ENCODE measurements at regions not wholly inside any gene's neighbourhood (a gene's known extent, or its start where the extent isn't known, plus 50 kb on each side); places are given as distances from the start of the nearest gene placed in this dataset.

DNA sequence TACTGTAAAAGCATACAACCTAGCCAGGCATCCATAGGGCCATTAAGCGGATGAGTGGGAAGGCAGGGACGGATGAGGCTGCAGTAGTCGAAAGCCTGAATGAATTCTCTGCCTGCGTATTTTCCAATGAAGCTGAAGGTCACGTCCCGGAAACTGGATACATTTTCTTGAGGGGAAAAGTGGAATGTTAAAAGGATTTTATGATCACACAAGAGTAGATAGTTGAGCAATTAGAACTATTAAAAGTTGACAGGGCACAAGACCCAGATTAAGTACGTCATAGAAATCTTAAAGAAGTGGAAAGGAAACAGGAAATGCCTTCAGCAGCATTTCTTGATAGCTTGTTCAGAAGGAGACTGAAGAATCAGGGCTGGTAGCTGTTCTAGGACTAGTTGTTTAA lies 98.3 kb upstream of the CXXC4 start (continued):
- TF ChIP-seq EZH2phosphoT487 (IDR thresholded peaks at IDR 0.05; ENCODE audit: unreplicated experiment) (no peak), CREB1 (CRISPR knock-in tag; IDR thresholded peaks at IDR 0.05; ENCODE audit: low read depth) (no peak), NANOG (IDR thresholded peaks at IDR 0.05; ENCODE audit: borderline replicate concordance) (no peak)
- TF ChIP-seq, protein P1, sequence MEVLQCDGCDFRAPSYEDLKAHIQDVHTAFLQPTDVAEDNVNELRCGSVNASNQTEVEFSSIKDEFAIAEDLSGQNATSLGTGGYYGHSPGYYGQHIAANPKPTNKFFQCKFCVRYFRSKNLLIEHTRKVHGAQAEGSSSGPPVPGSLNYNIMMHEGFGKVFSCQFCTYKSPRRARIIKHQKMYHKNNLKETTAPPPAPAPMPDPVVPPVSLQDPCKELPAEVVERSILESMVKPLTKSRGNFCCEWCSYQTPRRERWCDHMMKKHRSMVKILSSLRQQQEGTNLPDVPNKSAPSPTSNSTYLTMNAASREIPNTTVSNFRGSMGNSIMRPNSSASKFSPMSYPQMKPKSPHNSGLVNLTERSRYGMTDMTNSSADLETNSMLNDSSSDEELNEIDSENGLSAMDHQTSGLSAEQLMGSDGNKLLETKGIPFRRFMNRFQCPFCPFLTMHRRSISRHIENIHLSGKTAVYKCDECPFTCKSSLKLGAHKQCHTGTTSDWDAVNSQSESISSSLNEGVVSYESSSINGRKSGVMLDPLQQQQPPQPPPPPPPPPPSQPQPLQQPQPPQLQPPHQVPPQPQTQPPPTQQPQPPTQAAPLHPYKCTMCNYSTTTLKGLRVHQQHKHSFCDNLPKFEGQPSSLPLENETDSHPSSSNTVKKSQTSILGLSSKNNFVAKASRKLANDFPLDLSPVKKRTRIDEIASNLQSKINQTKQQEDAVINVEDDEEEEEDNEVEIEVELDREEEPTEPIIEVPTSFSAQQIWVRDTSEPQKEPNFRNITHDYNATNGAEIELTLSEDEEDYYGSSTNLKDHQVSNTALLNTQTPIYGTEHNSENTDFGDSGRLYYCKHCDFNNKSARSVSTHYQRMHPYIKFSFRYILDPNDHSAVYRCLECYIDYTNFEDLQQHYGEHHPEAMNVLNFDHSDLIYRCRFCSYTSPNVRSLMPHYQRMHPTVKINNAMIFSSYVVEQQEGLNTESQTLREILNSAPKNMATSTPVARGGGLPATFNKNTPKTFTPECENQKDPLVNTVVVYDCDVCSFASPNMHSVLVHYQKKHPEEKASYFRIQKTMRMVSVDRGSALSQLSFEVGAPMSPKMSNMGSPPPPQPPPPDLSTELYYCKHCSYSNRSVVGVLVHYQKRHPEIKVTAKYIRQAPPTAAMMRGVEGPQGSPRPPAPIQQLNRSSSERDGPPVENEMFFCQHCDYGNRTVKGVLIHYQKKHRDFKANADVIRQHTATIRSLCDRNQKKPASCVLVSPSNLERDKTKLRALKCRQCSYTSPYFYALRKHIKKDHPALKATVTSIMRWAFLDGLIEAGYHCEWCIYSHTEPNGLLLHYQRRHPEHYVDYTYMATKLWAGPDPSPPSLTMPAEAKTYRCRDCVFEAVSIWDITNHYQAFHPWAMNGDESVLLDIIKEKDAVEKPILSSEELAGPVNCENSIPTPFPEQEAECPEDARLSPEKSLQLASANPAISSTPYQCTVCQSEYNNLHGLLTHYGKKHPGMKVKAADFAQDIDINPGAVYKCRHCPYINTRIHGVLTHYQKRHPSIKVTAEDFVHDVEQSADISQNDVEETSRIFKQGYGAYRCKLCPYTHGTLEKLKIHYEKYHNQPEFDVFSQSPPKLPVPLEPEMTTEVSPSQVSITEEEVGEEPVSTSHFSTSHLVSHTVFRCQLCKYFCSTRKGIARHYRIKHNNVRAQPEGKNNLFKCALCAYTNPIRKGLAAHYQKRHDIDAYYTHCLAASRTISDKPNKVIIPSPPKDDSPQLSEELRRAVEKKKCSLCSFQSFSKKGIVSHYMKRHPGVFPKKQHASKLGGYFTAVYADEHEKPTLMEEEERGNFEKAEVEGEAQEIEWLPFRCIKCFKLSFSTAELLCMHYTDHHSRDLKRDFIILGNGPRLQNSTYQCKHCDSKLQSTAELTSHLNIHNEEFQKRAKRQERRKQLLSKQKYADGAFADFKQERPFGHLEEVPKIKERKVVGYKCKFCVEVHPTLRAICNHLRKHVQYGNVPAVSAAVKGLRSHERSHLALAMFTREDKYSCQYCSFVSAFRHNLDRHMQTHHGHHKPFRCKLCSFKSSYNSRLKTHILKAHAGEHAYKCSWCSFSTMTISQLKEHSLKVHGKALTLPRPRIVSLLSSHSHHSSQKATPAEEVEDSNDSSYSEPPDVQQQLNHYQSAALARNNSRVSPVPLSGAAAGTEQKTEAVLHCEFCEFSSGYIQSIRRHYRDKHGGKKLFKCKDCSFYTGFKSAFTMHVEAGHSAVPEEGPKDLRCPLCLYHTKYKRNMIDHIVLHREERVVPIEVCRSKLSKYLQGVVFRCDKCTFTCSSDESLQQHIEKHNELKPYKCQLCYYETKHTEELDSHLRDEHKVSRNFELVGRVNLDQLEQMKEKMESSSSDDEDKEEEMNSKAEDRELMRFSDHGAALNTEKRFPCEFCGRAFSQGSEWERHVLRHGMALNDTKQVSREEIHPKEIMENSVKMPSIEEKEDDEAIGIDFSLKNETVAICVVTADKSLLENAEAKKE (CRISPR knock-in tag; IDR thresholded peaks at IDR 0.05): no peak

DNA sequence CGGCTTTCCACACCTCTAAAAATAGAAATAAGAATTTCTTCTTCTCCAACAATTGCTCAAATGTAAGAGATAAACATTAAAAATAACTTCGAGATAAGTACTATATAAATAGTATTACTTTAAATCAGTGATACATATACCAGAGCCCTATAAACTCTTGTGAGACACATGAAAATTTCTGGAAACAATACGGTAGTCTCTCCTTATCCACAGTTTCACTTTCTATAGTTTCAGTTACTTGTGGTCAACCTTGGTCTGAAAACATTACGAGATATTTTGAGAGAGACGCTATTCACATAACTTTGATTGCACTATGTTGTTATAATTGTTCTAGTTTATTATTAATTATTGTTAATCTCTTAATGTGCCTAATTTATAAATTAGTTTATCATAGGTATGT lies 101.5 kb upstream of the CXXC4 start:
- H3F3A ChIP-seq (replicated peaks; ENCODE audit: low read depth): no peaks in the 10 kb centered on the region
- no peak overlapping the region for H3K27ac Mint-ChIP-seq
- no peak overlapping the region for H3K4me3 Mint-ChIP-seq
- no peak overlapping the region for H3K27ac ChIP-seq (ENCODE audit: low read depth)
- no peaks in the 10 kb centered on the region for H3K79me2 ChIP-seq (replicated peaks; ENCODE audit: insufficient read depth)
- peaks cover 20% of the 10 kb centered on the region for H3K4me1 ChIP-seq (ENCODE audit: insufficient read depth)
- no peaks in the 10 kb centered on the region for H3K36me3 Mint-ChIP-seq (ENCODE audit: low read depth)
- H3K9me2 ChIP-seq (ENCODE audit: insufficient read depth): no peaks in the 10 kb centered on the region
- DNase-seq (ENCODE audit: low spot score) (no peak), ATAC-seq (no peak)
- H2AFZ ChIP-seq: no peak overlapping the region
- no peaks in the 10 kb centered on the region for H3K9me3 Mint-ChIP-seq
- H4K20me1 ChIP-seq (replicated peaks; ENCODE audit: insufficient read depth): no peaks in the 10 kb centered on the region
- no peak overlapping the region for H3K4me2 ChIP-seq
- no peak overlapping the region for H3K4me3 ChIP-seq
- H3K27me3 Mint-ChIP-seq (ENCODE audit: insufficient read depth, low read depth, poor library complexity): no peaks in the 10 kb centered on the region
- no peaks in the 10 kb centered on the region for H3K27me3 ChIP-seq (ENCODE audit: insufficient read depth)
- no peaks in the 10 kb centered on the region for H3K36me3 ChIP-seq (ENCODE audit: insufficient read depth)
- peaks cover 26% of the 10 kb centered on the region for H3K4me1 Mint-ChIP-seq
- no peak for TF ChIP-seq STAT1 (IDR thresholded peaks at IDR 0.05; ENCODE audit: unreplicated experiment)
- no peak for TF ChIP-seq JUNB (IDR thresholded peaks at IDR 0.05; ENCODE audit: unreplicated experiment)
- TF ChIP-seq, protein P1 (CRISPR knock-in tag; IDR thresholded peaks at IDR 0.05): no peak
- no peak for TF ChIP-seq EZH2 (IDR thresholded peaks at IDR 0.05; ENCODE audit: low read depth, unreplicated experiment)
- TF ChIP-seq NANOG (IDR thresholded peaks at IDR 0.05; ENCODE audit: borderline replicate concordance): no peak
- TF ChIP-seq, protein P2, sequence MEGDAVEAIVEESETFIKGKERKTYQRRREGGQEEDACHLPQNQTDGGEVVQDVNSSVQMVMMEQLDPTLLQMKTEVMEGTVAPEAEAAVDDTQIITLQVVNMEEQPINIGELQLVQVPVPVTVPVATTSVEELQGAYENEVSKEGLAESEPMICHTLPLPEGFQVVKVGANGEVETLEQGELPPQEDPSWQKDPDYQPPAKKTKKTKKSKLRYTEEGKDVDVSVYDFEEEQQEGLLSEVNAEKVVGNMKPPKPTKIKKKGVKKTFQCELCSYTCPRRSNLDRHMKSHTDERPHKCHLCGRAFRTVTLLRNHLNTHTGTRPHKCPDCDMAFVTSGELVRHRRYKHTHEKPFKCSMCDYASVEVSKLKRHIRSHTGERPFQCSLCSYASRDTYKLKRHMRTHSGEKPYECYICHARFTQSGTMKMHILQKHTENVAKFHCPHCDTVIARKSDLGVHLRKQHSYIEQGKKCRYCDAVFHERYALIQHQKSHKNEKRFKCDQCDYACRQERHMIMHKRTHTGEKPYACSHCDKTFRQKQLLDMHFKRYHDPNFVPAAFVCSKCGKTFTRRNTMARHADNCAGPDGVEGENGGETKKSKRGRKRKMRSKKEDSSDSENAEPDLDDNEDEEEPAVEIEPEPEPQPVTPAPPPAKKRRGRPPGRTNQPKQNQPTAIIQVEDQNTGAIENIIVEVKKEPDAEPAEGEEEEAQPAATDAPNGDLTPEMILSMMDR (conservative IDR thresholded peaks at IDR 0.05; ENCODE audit: low read depth in 2 of 2): no peak
- TF ChIP-seq CREB1 (CRISPR knock-in tag; IDR thresholded peaks at IDR 0.05; ENCODE audit: low read depth): no peak
- TF ChIP-seq POLR2AphosphoS5 (IDR thresholded peaks at IDR 0.05; ENCODE audit: low read depth): no peak
